Natural killer cell (primary cell): ENCODE measurements at regions not wholly inside any gene's neighbourhood (a gene's known extent, or its start where the extent isn't known, plus 50 kb on each side); places are given as distances from the start of the nearest gene placed in this dataset.

ENCODE experiments used
- ATAC-seq, 3 donors: fragments of 150-1000 bp in 2 of 3; fragments of 200-7000 bp in 1 of 3; cut with Tn5 transposase; 1 replicate in 1 of 3; 2 replicates in 2 of 3; pipeline ENCODE4 v1.10.0; 2021; ENCODE audit warnings: mild to moderate bottlenecking in 2 of 3, moderate library complexity in 2 of 3
- DNase-seq, 2 donors: peaks; one replicate each; pipeline versions ENCODE4 v3.0.0 to v3.0.0-alpha.2; 2013 to 2021; ENCODE audit warnings: mixed read lengths in 1 of 2
- H3K27ac ChIP-seq: one replicate; pipeline ENCODE4 v1.5.1; 2013; ENCODE audit warnings: mild to moderate bottlenecking, low read length
- H3K27me3 ChIP-seq: one replicate; pipeline ENCODE4 v1.6.1; 2013; ENCODE audit warnings: low read length; ENCODE audit not compliant: control insufficient read depth, insufficient read depth
- H3K36me3 ChIP-seq: one replicate; pipeline ENCODE4 v1.6.1; 2013; ENCODE audit warnings: low read length; ENCODE audit not compliant: control insufficient read depth, insufficient read depth
- H3K4me1 ChIP-seq: one replicate; pipeline ENCODE4 v1.6.1; 2013; ENCODE audit warnings: low read length; ENCODE audit not compliant: control insufficient read depth, insufficient read depth
- H3K4me3 ChIP-seq: one replicate; pipeline ENCODE4 v1.5.1; 2013; ENCODE audit warnings: low read length
- H3K9me3 ChIP-seq: one replicate; pipeline ENCODE4 v1.6.1; 2013; ENCODE audit warnings: low read length; ENCODE audit not compliant: control insufficient read depth, insufficient read depth
- H3K27ac Mint-ChIP-seq, 2 donors: one replicate each; pipeline ENCODE4 v1.8.0; 2022; ENCODE audit warnings: mild to moderate bottlenecking in 2 of 2, mixed read lengths in 2 of 2, moderate library complexity in 1 of 2
- H3K27me3 Mint-ChIP-seq, 2 donors: one replicate each; pipeline ENCODE4 v1.8.0; 2022; ENCODE audit warnings: low read depth in 2 of 2, mixed read lengths in 2 of 2
- H3K36me3 Mint-ChIP-seq: one replicate; pipeline ENCODE4 v1.8.0; 2022; ENCODE audit warnings: mixed read lengths
- H3K4me1 Mint-ChIP-seq, 2 donors: one replicate each; pipeline ENCODE4 v1.8.0; 2022; ENCODE audit warnings: mixed read lengths in 2 of 2
- H3K4me3 Mint-ChIP-seq: one replicate; pipeline ENCODE4 v1.8.0; 2022; ENCODE audit warnings: mild to moderate bottlenecking, moderate library complexity, mixed read lengths
- H3K9me3 Mint-ChIP-seq, 2 donors: one replicate each; pipeline ENCODE4 v1.8.0; 2022; ENCODE audit warnings: mixed read lengths in 2 of 2
- WGBS: methylation state at CpG from one replicate; pipeline ENCODE4 v1.1.7; 2013; ENCODE audit warnings: missing lambda C conversion rate; ENCODE audit not compliant: insufficient coverage; 5-methylcytosine and 5-hydroxymethylcytosine counted together
- intact Hi-C: fragments of 100-400 bp; cut with micrococcal nuclease; formaldehyde crosslinking; loops from one replicate; pipeline ENCODE4 v1.14.2; 2022
- TF ChIP-seq, protein P1 (sequence below): fragments of 200-600 bp; IDR thresholded peaks from one replicate; pipeline ENCODE4 v1.8.0; 2022; ENCODE audit warnings: antibody characterized with exemption

DNA sequence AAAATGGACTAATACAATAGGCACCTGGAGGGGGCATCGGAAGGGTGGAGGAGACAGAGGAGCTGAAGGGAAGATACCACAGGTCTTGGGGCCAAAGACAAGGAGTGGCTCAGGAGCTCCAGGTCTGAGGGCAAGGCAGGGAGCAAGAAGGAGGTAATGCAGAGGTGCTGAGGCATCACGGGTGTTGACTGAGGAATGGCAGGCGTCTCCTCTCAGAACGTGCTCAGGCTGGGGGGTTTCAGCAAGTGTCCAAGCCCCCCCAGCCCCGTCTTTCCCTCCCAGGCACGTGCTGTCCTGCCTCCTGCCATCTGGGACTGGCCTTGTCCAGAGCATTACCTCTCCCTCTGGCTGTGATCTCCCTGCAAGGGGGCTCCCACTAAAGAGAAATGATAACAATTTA, 265.4 kb downstream of the DCDC2C start:
- no peak overlapping the region for H3K27ac ChIP-seq
- H3K4me1 ChIP-seq, result no peaks in the 10 kb centered on the region
- Mint-ChIP-seq H3K4me3 (no peak overlapping the region), H3K27ac (no peak overlapping the region), H3K9me3 (no peaks in the 10 kb centered on the region), H3K4me1 (no peaks in the 10 kb centered on the region), H3K27me3 (no peaks in the 10 kb centered on the region), H3K36me3 (no peaks in the 10 kb centered on the region)
- H3K36me3 ChIP-seq, result no peaks in the 10 kb centered on the region
- DNase-seq (no peak), ATAC-seq (no peak)
- no peaks in the 10 kb centered on the region for H3K27me3 ChIP-seq
- H3K9me3 ChIP-seq, result no peaks in the 10 kb centered on the region
- TF ChIP-seq, protein P1, sequence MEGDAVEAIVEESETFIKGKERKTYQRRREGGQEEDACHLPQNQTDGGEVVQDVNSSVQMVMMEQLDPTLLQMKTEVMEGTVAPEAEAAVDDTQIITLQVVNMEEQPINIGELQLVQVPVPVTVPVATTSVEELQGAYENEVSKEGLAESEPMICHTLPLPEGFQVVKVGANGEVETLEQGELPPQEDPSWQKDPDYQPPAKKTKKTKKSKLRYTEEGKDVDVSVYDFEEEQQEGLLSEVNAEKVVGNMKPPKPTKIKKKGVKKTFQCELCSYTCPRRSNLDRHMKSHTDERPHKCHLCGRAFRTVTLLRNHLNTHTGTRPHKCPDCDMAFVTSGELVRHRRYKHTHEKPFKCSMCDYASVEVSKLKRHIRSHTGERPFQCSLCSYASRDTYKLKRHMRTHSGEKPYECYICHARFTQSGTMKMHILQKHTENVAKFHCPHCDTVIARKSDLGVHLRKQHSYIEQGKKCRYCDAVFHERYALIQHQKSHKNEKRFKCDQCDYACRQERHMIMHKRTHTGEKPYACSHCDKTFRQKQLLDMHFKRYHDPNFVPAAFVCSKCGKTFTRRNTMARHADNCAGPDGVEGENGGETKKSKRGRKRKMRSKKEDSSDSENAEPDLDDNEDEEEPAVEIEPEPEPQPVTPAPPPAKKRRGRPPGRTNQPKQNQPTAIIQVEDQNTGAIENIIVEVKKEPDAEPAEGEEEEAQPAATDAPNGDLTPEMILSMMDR, result no peak
- intact Hi-C loops, result no loop called here
- no peak overlapping the region for H3K4me3 ChIP-seq
- WGBS, result 83% methylated on average over 6 of the region's 6 CpGs

DNA sequence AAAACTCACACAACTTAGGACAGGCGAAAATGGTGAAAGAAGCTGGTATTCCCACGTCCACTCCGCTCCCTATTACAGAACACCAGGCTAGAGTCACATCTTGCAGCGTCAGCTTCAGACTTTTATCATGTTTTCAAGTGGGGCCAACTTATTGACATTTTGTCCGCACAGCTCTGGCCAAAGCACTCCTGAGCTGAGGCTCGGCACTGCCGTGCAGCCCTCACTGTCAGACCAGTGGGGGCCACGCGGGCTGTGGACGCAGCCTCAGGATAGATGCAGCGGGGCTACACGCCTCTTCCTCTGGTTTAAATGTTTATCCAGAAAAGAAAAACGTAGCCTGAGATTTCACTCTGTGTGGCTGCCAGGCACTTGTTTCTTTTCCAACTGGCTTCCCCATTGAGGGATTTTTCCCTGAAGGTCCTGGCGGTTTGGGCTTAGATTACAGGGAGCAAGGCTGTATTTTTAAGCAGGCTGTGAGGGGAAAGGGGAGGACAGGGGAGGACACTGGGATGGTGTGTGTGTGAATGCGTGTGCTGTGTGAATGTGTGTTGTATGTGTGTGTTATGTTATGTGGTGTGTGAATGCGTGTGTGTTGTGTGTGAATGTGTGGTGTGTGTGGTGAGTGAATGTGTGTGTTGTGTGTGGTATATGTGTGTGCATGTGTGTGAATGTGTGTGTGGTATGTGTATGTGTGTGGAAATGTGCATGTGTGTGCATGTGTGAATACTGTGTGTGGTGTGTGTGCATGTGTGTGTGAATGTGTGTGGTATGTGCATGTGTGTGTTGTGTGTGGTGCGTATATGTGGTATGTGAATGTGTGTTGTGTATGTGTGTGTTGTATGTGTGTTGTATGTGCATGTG, 267.6 kb downstream of the DCDC2C start:
- Histone ChIP-seq H3K4me3 (no peak overlapping the region), H3K4me1 (no peaks in the 10 kb centered on the region), H3K27ac (no peak overlapping the region), H3K36me3 (no peaks in the 10 kb centered on the region), H3K9me3 (no peaks in the 10 kb centered on the region), H3K27me3 (no peaks in the 10 kb centered on the region)
- intact Hi-C loops, result no loop called here
- Mint-ChIP-seq H3K4me3 (no peak overlapping the region), H3K36me3 (no peaks in the 10 kb centered on the region), H3K4me1 (no peaks in the 10 kb centered on the region), H3K27me3 (no peaks in the 10 kb centered on the region), H3K27ac (no peak overlapping the region), H3K9me3 (no peaks in the 10 kb centered on the region)
- DNase-seq (no peak), ATAC-seq (peak in 1 of 3 donors; percentile 35)
- TF ChIP-seq, protein P1, result no peak
- WGBS, result 88% methylated on average over 17 of the region's 17 CpGs

DNA sequence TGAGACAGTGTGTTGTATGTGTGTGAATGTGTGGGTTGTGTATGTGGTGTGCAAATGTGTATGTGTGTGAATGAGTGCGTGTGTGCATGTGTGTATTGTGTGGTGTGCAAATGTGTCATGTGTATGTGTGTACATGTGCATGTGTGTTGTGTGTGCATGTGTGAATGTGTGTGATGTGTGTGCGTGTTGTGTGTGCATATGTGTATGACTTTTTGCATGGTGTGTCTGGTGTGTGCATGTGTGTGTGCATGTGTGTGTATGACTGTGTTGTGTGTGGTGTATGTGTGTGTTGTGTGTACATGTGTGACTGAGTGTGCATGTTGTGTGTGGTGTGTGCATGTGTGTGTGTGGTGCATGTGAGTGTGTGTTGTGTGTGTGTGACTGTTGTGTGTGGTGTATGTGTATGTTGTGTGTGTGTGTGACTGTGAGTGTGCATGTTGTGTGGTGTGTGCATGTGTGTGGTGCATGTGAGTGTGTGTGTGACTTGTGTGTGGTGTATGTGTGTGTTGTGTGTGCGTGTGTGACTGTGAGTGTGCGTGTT, 268.3 kb downstream of the DCDC2C start:
- Mint-ChIP-seq H3K27ac (no peak overlapping the region), H3K4me3 (no peak overlapping the region), H3K27me3 (no peaks in the 10 kb centered on the region), H3K36me3 (no peaks in the 10 kb centered on the region), H3K4me1 (no peaks in the 10 kb centered on the region), H3K9me3 (no peaks in the 10 kb centered on the region)
- H3K36me3 ChIP-seq, result no peaks in the 10 kb centered on the region
- no peak overlapping the region for H3K27ac ChIP-seq
- H3K4me3 ChIP-seq, result no peak overlapping the region
- no peaks in the 10 kb centered on the region for H3K9me3 ChIP-seq
- intact Hi-C loops, result no loop called here
- WGBS, result 97% methylated on average over 4 of the region's 4 CpGs
- DNase-seq, result no peak
- no peaks in the 10 kb centered on the region for H3K27me3 ChIP-seq
- TF ChIP-seq, protein P1, result no peak
- ATAC-seq, result peak in 1 of 3 donors; percentile 36
- H3K4me1 ChIP-seq, result no peaks in the 10 kb centered on the region
